ENCODE measurements at regions not wholly inside any gene's neighbourhood (a gene's known extent, or its start where the extent isn't known, plus 50 kb on each side); places are given as distances from the start of the nearest gene placed in this dataset.

GRCh38 chr2:41967476-41968181 is 80.2 kb upstream of the PKDCC start:
- no peak for DNase-seq (ENCODE audit: low read depth)
- H3K4me3 ChIP-seq (ENCODE audit: low read depth, low read length): no peak overlapping the region
- TF ChIP-seq CTCF (conservative IDR thresholded peaks at IDR 0.05; ENCODE audit: low read depth, low read length): no peak

GRCh38 chr2:41968182-41968578 is 79.6 kb upstream of the PKDCC start:
- no peak overlapping the region for H3K4me3 ChIP-seq (ENCODE audit: low read depth, low read length)
- no peak for DNase-seq (ENCODE audit: low read depth)
- TF ChIP-seq CTCF (conservative IDR thresholded peaks at IDR 0.05; ENCODE audit: low read depth, low read length): no peak

- H3K4me3 ChIP-seq (ENCODE audit: low read depth, low read length): no peak overlapping the region
- DNase-seq (ENCODE audit: low read depth): no peak
- TF ChIP-seq CTCF (conservative IDR thresholded peaks at IDR 0.05; ENCODE audit: low read depth, low read length): no peak
Measured at GRCh38 chr2:41970988-41971660, 76.7 kb upstream of the PKDCC start.

GRCh38 chr2:41972179-41972578 is 75.6 kb upstream of the PKDCC start:
- TF ChIP-seq CTCF (conservative IDR thresholded peaks at IDR 0.05; ENCODE audit: low read depth, low read length): no peak
- DNase-seq (ENCODE audit: low read depth): no peak
- no peak overlapping the region for H3K4me3 ChIP-seq (ENCODE audit: low read depth, low read length)

- H3K4me3 ChIP-seq (ENCODE audit: low read depth, low read length): no peak overlapping the region
- TF ChIP-seq CTCF (conservative IDR thresholded peaks at IDR 0.05; ENCODE audit: low read depth, low read length): no peak
- no peak for DNase-seq (ENCODE audit: low read depth)
Measured at GRCh38 chr2:41972819-41973218, 75.0 kb upstream of the PKDCC start.

- no peak for TF ChIP-seq CTCF (conservative IDR thresholded peaks at IDR 0.05; ENCODE audit: low read depth, low read length)
Measured at GRCh38 chr2:41973871-41974270, 74.0 kb upstream of the PKDCC start.

GRCh38 chr2:41981417-41981816 is 66.4 kb upstream of the PKDCC start:
- TF ChIP-seq CTCF (conservative IDR thresholded peaks at IDR 0.05; ENCODE audit: low read depth, low read length): no peak
- no peak for DNase-seq (ENCODE audit: low read depth)
- no peak overlapping the region for H3K4me3 ChIP-seq (ENCODE audit: low read depth, low read length)

More at GRCh38 chr2:41973871-41974270, 74.0 kb upstream of the PKDCC start:
- no peak overlapping the region for H3K4me3 ChIP-seq (ENCODE audit: low read depth, low read length)
- DNase-seq (ENCODE audit: low read depth): no peak

Data from epithelial cell of proximal tubule (primary cell).